Spinal cord (tissue), 9 donors: ENCODE measurements at regions not wholly inside any gene's neighbourhood (a gene's known extent, or its start where the extent isn't known, plus 50 kb on each side); places are given as distances from the start of the nearest gene placed in this dataset.
A peak's percentile ranks its signal among the peaks of the same experiment; 100 is the strongest.

Source experiments
- DNase-seq, 6 donors: peaks; one replicate each; pipeline versions ENCODE4 v3.0.0 to v3.0.0-alpha.2; 2013 to 2015; ENCODE audit warnings: low spot score in 6 of 6, low read depth in 4 of 6
- H3K27ac ChIP-seq: one replicate; pipeline ENCODE4 v1.5.1; 2013; ENCODE audit warnings: low read depth, low read length, control low read depth
- H3K27me3 ChIP-seq: one replicate; pipeline ENCODE4 v1.6.1; 2013; ENCODE audit warnings: low read length; ENCODE audit not compliant: control insufficient read depth, insufficient read depth
- H3K36me3 ChIP-seq: one replicate; pipeline ENCODE4 v1.6.1; 2013; ENCODE audit warnings: low read length; ENCODE audit not compliant: control insufficient read depth, insufficient read depth
- H3K4me1 ChIP-seq: one replicate; pipeline ENCODE4 v1.6.1; 2013; ENCODE audit warnings: low read length; ENCODE audit not compliant: control insufficient read depth, insufficient read depth
- H3K4me3 ChIP-seq: one replicate; pipeline ENCODE4 v1.5.1; 2013; ENCODE audit warnings: low read depth, low read length, control low read depth
- H3K9me3 ChIP-seq: one replicate; pipeline ENCODE4 v1.6.1; 2013; ENCODE audit warnings: low read length; ENCODE audit not compliant: control insufficient read depth, insufficient read depth
- WGBS: methylation state at CpG from one replicate; pipeline ENCODE4 v1.1.5; 2013; ENCODE audit warnings: missing lambda C conversion rate; ENCODE audit not compliant: insufficient coverage; 5-methylcytosine and 5-hydroxymethylcytosine counted together
- donor health status: healthy.

DNA sequence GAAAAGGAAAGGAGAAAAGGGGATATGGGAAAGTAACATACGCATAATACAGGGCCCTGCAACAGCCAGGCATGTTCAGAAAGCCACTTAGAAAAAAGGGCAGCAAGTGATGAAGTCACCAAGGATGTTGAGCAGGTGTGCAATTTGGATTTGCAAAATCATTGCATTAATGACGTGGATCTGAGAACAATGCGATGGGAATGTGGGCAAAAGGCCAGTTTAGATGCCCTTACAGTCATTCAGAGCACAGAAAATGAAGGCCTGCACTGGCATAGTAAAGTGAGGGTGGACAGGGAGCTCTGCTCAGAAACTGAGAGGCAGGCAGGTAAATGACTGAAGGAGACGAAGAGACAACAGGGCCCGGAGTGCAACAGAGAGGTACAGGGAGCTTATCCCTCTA lies 123.7 kb upstream of the NHSL1 start:
- Histone ChIP-seq H3K27me3 (no peaks in the 10 kb centered on the region), H3K9me3 (no peaks in the 10 kb centered on the region), H3K4me1 (no peaks in the 10 kb centered on the region), H3K36me3 (no peaks in the 10 kb centered on the region), H3K27ac (no peak overlapping the region), H3K4me3 (no peak overlapping the region)
- WGBS = 72% methylated on average over 3 of the region's 5 CpGs
- peak in 1 of 6 donors; percentile 30 for DNase-seq

- DNase-seq = no peak
- no peaks in the 10 kb centered on the region for H3K36me3 ChIP-seq
- 97% methylated on average over 3 of the region's 3 CpGs for WGBS
- no peaks in the 10 kb centered on the region for H3K9me3 ChIP-seq
- H3K4me1 ChIP-seq = peaks cover 3% of the 10 kb centered on the region
- H3K27ac ChIP-seq = no peak overlapping the region
- H3K4me3 ChIP-seq = no peak overlapping the region
- H3K27me3 ChIP-seq = no peaks in the 10 kb centered on the region
These were observed 132.3 kb upstream of the NHSL1 start for GRCh38 chr6:138631566-138631965.

- H3K27ac ChIP-seq = peak overlapping the region; percentile 58
- no CpG with 5 or more reads among the region's 1 CpG for WGBS
- H3K9me3 ChIP-seq = no peaks in the 10 kb centered on the region
- H3K4me1 ChIP-seq = peaks cover 5% of the 10 kb centered on the region
- no peaks in the 10 kb centered on the region for H3K36me3 ChIP-seq
- H3K4me3 ChIP-seq = no peak overlapping the region
- DNase-seq = no peak
- no peaks in the 10 kb centered on the region for H3K27me3 ChIP-seq
These were observed 135.7 kb upstream of the CCDC28A start for GRCh38 chr6:138637822-138638221.

DNA sequence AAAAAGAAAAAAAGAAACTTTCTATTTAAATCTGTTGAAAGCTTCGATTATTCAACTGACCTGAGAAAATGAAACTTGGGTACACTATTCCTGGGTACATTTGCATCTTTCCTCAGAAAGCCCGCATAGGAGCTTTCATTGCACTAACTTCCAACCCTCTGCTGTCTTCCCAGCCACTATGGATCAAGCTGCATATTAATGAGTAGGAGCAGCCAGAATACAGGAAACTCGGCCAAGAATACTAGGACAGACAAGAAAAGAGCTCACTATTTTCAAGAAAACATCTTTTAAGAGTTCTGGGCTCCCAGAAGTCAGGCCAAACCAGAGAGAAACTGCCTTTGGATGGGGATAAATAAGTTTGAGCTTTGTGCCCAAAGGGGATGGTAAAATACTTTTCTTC lies 135.0 kb upstream of the CCDC28A start:
- DNase-seq = peak in 4 of 6 donors; percentile 48 to 85 (median 64)
- WGBS = 80% methylated on average over 1 of the region's 3 CpGs
- no peaks in the 10 kb centered on the region for H3K9me3 ChIP-seq
- peak overlapping the region; percentile 58 for H3K27ac ChIP-seq
- no peak overlapping the region for H3K4me3 ChIP-seq
- H3K4me1 ChIP-seq = peaks cover 5% of the 10 kb centered on the region
- H3K36me3 ChIP-seq = no peaks in the 10 kb centered on the region
- H3K27me3 ChIP-seq = no peaks in the 10 kb centered on the region

GRCh38 chr6:138640028-138640427 lies 133.5 kb upstream of the CCDC28A start:
- peak overlapping the region; percentile 1 for H3K27ac ChIP-seq
- H3K27me3 ChIP-seq = no peaks in the 10 kb centered on the region
- H3K4me1 ChIP-seq = peaks cover 5% of the 10 kb centered on the region
- WGBS = no CpG with 5 or more reads among the region's 2 CpGs
- DNase-seq = no peak
- no peak overlapping the region for H3K4me3 ChIP-seq
- H3K9me3 ChIP-seq = no peaks in the 10 kb centered on the region
- H3K36me3 ChIP-seq = no peaks in the 10 kb centered on the region

DNA sequence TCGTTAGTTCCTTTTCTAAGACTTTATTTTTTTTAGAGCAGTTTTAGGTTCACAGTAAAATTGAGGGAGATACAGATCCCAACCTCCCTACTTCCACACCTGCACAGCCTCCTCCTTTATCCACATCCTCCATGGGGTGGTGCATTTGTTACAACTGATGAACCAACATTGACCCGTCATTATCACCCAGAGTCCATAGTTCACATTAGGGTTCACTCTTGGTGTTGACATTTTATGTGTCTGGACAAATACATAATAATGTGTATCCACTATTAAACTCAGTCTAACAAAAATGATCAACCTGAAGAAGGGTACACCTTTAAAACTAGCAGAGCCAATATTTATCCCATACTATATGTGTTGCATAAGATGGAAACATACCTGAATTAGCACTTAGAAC lies 130.4 kb upstream of the CCDC28A start:
- H3K27ac ChIP-seq = no peak overlapping the region
- peaks cover 8% of the 10 kb centered on the region for H3K4me1 ChIP-seq
- no peaks in the 10 kb centered on the region for H3K9me3 ChIP-seq
- no CpG with 5 or more reads among the region's 2 CpGs for WGBS
- no peaks in the 10 kb centered on the region for H3K27me3 ChIP-seq
- no peak for DNase-seq
- H3K36me3 ChIP-seq = no peaks in the 10 kb centered on the region
- H3K4me3 ChIP-seq = no peak overlapping the region

GRCh38 chr6:138645976-138646640 lies 127.5 kb upstream of the CCDC28A start:
- no CpG with 5 or more reads among the region's 3 CpGs for WGBS
- Histone ChIP-seq H3K36me3 (no peaks in the 10 kb centered on the region), H3K27me3 (no peaks in the 10 kb centered on the region), H3K4me1 (peaks cover 3% of the 10 kb centered on the region), H3K4me3 (no peak overlapping the region), H3K27ac (no peak overlapping the region), H3K9me3 (no peaks in the 10 kb centered on the region)
- DNase-seq = no peak

DNA sequence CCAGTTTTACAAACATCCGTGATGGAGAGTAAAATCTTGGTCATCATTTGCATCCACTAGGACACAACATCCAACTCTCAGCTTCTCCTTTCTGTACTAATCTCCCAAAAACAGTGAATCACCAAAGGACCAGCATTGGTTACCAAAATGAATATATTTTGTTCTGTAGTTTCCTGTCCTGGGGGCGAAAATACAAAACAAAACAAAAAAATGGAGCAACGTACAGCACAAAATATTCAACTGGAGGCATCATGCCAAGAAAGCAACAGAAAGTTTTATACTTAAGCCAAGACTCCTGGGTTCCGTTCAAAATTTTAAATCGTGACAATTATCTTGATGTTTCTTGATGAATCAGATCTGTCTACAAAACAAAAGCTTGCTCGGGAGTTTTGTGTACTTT lies 126.6 kb upstream of the CCDC28A start:
- Histone ChIP-seq H3K27ac (peak overlapping the region; percentile 42), H3K4me3 (peak overlapping the region; percentile 13)

GRCh38 chr6:138648127-138648526 lies 125.4 kb upstream of the CCDC28A start:
- WGBS = 100% methylated on average over 2 of the region's 4 CpGs
- no peak for DNase-seq
- Histone ChIP-seq H3K27ac (no peak overlapping the region), H3K27me3 (no peaks in the 10 kb centered on the region), H3K36me3 (no peaks in the 10 kb centered on the region), H3K4me1 (peaks cover 10% of the 10 kb centered on the region), H3K9me3 (no peaks in the 10 kb centered on the region), H3K4me3 (no peak overlapping the region)

More for the DNA sequence above, 126.6 kb upstream of the CCDC28A start:
- no peaks in the 10 kb centered on the region for H3K9me3 ChIP-seq
- no peaks in the 10 kb centered on the region for H3K27me3 ChIP-seq
- DNase-seq = peak in 2 of 6 donors; percentile 62 to 84
- no CpG with 5 or more reads among the region's 6 CpGs for WGBS
- H3K4me1 ChIP-seq = peaks cover 4% of the 10 kb centered on the region
- H3K36me3 ChIP-seq = no peaks in the 10 kb centered on the region

GRCh38 chr6:138651491-138651890 lies 122.1 kb upstream of the CCDC28A start:
- H3K27me3 ChIP-seq = no peaks in the 10 kb centered on the region
- no CpG with 5 or more reads among the region's 4 CpGs for WGBS
- H3K36me3 ChIP-seq = no peaks in the 10 kb centered on the region
- H3K9me3 ChIP-seq = no peaks in the 10 kb centered on the region
- no peak for DNase-seq
- H3K4me1 ChIP-seq = peaks cover 12% of the 10 kb centered on the region
- H3K4me3 ChIP-seq = no peak overlapping the region
- H3K27ac ChIP-seq = no peak overlapping the region
